Epidermal melanocyte (primary cell): ENCODE measurements at regions not wholly inside any gene's neighbourhood (a gene's known extent, or its start where the extent isn't known, plus 50 kb on each side); places are given as distances from the start of the nearest gene placed in this dataset.
"Not testable (repeated sequence)": the region's sequence is repeated elsewhere in the genome, so short reads cannot be mapped to it uniquely, and the experiment has no call there.

Experiments
- DNase-seq: peaks from one replicate; pipeline ENCODE4 v3.0.0; 2011; ENCODE audit warnings: low spot score; ENCODE audit not compliant: insufficient read length

- DNase-seq, result no peak
Measured at GRCh38 chr16:8115814-8116213, 474.5 kb downstream of the TMEM114 start.

DNA sequence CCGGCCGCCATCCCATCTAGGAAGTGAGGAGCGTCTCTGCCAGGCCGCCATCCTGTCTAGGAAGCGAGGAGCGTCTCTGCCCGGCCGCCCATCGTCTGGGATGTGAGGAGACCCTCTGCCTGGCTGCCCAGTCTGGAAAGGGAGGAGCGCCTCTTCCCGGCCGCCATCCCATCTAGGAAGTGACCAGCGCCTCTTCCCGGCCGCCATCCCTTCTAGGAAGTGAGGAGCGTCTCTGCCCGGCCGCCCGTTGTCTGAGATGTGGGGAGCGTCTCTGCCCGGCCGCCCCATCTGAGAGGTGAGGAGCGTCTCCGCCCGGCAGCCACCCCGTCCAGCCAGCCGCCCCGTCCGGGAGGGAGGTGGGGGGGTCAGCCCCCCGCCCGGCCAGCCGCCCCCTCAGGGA is 475.4 kb downstream of the TMEM114 start:
- not testable (repeated sequence) for DNase-seq

DNA sequence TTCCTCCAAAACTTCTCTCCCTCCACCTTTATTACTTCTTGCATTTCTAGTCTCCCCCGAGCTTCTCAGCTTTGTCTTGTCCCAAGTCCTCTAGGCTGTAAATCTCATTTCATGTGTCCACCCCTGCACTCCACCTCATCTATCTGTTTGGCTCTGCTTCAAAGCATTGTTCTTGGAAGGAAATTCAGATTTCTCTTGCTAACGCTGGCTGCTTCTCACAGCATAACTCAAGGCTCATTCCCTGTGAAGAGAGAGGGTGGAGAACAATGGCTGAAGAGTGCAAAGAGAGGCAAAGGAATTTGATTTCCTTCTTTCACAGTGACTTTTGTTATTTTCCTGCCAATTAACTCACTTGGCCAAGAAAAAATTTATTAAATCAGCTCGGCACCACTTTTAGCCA is 476.5 kb downstream of the TMEM114 start:
- no peak for DNase-seq

DNA sequence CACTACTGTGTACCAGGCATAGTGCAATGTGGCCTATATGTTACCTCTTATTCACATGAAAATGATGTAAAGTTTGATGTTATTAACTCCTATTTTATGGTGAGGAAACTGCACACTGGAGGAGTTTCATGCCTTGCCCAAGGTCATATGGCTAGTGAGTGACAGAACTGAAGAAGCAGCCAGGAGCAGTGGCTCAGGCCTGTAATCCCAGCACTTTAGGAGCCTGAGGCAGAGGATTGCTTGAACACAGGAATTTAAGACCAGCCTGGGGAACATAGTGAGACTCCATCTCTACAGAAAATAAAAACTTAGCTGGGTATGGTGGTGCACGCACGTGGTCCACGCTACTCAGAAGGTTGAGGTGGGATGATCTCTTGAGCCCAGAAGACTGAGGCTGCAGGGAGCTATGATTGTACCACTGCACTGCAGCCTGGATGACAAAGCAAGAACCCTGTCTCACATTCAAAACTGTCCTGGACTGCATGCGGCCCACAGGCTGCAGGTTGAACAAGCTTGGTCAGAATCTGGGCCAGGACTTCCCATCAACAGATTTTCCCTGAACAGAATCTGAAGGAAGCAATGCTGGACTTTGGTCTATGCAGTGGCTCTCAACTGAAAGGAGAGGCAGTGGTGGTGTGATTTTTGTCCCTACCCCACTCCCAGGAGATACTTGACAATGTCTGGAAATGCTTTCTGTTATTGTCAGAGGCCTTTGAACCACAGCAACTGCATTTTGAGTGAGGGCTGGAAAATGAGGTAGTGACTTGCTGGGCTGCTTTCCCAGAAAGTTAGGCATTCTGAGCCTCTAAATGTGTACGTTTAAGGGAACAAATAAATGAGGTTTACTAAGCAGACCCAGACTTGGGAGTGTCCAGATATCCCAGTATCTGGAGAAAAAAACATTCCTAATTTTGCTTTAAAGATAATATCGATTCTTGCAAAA is 479.5 kb downstream of the TMEM114 start:
- DNase-seq, result no peak

- no peak for DNase-seq
Measured at GRCh38 chr16:8109510-8110369, 480.6 kb downstream of the TMEM114 start.

DNA sequence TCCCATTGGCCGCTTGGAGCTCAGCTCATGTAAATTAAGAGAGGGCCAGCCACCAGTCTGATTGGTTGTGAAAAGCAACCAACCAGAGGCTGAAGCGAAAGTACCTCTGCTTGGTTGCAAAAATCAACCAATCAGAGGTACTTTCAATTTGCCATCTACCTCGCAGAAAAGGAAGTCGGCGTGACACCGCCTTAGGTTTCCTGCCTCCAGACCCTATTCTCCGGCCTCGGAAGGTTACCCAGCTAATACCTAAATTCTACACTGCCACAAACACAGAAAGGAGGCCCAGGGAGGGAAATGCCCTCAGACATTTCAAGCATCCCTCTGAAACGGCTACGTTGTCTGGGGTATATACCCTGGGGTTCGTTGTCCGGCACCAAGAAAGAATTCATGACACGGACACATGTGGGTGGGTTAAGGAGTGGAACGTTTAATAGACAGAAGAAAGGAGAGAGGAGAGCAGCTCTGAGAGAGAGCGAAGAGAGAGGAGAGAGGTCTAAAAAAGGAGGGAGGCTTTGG is 481.3 kb downstream of the TMEM114 start:
- no peak for DNase-seq

GRCh38 chr16:8107296-8107695 is 483.0 kb downstream of the TMEM114 start:
- no peak for DNase-seq

GRCh38 chr16:8103649-8104289 is 486.5 kb downstream of the TMEM114 start:
- no peak for DNase-seq

- DNase-seq, result no peak
Measured at GRCh38 chr16:8099586-8099985, 490.7 kb downstream of the TMEM114 start.

GRCh38 chr16:8098947-8099512 is 491.3 kb downstream of the TMEM114 start:
- no peak for DNase-seq

DNA sequence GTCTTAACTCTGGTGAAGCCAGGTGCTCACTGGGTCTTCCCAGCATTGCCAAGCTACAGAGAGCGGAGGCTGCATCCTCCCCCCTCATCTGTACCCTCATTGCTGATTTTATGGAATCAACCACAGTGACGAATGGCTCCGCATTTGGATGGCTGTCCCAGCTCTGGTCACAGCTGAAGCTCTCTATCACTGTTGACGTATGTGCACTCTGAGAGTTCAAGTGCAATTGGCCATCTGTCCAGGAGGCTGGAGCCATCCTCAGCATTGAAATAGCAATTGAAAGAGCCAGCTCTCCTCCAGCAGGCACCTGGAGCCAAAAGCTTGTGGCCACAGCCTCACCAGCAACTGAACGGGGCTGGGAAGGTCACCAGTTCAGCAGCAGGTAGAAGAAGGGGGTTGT is 494.1 kb downstream of the TMEM114 start:
- no peak for DNase-seq

DNA sequence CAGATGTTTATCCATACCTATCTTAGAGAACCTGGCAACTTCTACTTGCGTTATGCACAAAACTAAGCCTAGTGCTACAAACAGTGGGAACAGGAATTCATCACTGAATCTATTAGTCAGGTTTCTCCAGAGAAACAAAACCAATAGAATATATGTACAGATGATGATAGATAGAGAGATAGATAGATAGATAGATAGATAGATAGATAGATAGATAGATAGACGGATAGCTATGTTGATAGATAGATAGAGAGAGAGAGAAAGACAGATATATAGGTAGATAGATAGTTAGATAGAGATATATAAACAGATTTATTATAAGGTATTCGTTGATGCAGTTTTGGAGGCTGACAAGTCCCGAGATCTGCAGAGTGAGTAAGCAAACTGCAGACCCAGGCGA is 495.6 kb downstream of the TMEM114 start:
- DNase-seq, result no peak

GRCh38 chr16:8088820-8089338 is 501.4 kb downstream of the TMEM114 start:
- no peak for DNase-seq

DNA sequence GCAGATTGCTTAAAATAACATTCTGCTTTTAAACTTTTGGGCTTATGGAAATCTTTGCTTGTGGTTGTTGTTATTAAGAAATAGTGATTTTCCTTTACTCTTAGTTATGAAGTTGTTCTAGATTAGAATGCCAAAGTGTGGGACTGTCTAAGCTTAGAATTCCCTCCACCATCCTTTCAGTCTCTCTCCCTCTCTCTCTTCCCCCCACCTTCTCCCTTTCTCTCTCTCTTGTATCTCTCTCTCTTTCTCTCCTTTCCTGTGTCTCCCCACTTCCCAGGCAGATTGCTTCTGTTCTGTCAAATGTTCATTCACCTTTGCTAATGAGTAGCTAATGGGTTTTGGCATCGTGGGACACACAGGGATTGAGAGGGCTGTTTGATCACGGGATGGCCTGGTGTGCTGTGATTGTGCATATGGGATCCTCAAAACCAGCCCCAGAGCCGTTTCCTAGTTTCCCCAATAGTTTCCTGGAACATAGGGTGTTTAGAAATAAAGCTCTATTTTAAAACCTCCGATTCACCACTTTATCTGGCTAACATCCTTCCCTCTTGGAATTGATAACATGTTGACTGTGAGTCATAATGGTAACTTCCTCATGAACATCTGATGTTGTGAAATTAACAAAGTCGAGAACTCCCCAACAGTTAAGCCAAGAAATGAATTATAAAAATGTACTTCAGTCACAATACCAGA is 502.6 kb downstream of the TMEM114 start:
- DNase-seq, result no peak

DNA sequence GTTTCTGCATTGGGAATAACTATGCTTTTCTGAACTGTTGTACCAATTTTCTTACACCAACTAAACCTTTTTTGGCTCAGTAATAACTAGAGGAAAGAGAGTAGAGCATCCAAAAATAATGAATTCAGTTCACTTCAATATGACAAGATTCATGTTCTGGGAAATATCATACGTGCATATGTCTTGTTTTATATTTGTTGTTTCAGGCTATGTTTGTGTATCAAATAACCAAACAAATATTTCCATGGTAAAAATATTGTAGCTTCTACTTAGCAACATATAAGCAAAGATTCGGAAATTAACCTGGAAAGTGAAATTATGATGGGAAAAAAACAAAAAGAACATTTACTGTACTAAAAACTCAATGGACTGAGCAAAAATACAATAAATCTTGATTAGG is 503.2 kb downstream of the TMEM114 start:
- DNase-seq, result no peak

DNA sequence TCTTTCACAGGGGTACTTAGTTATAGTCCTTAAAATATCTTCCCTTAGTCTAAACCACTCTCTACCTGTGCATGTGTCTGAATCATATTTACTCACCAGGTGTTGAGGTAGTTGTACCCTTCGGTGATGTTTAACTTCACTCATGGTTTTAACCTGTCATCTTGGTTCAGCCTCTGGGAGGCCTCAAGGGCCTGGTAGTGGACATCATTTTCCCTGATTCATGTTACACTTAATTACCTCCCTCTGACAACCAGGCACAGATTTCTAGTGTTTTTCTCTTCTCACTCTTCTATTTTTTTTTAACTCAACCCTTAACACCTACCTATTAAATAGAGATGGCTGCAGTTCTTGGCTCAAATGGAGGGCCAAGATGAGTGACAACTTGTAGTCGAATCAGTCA is 505.4 kb downstream of the TMEM114 start:
- DNase-seq, result no peak

GRCh38 chr16:8084302-8084701 is 506.0 kb downstream of the TMEM114 start:
- no peak for DNase-seq

- no peak for DNase-seq
Measured at GRCh38 chr16:8083560-8083959, 506.8 kb downstream of the TMEM114 start.

DNA sequence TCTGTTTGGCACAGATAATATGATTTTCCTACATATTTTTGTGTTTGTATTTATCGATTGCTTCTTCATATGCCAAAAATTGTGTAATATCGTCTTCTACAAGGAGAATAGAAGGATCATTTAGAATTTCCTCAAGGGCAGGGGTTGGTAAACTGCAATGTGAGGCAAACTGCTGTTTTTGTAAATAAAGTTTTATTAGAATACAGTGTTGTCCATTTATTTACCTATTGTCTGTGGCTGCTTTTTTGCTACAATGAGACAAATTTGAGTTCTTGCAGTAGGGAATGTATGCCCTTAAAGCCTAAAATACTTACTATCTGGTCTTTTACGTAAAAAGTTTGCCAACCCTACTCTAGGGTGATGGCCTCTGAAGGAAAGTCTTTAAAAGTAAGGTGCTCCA is 509.5 kb downstream of the TMEM114 start:
- no peak for DNase-seq

DNA sequence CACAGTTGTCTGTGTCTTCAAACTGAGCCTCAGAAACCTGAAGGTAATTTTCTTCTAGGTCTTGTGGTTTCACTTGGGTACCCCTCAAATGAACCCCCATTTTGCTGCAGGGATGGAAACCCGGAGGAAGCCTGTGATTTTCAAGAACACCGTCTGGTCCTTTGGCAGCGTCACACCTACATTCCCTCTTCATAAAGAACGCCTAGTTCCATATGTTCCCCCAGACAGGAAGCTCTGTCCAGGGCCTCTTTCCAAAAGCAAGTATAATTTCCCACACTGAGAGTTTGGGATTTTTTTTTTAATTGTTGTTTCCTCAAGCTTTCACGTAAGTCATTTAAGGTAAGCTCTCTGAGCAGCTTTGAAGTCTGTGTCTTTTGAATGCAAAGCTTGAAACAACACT is 515.0 kb downstream of the TMEM114 start:
- no peak for DNase-seq
